ENCODE measurements at regions not wholly inside any gene's neighbourhood (a gene's known extent, or its start where the extent isn't known, plus 50 kb on each side); places are given as distances from the start of the nearest gene placed in this dataset.

DNA sequence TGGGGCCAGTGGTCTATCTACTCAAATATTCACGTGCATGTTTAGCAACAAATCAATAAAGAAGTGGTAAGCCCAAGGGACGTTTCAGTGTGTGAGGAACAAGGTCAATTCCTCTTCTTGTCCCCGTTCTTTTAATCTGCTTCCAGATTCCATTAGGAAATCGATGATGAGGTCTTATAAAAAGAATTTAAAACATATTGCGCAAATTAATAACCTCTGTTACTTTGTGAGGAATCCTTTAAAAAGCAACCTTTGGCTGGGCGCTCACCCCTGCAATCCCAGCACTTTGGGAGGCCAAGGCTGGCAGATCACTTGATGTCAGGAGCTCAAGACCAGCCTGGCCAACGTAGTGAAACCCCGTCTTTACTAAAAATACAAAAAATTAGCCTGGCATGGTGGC, 113.0 kb upstream of the TMPRSS2 start:
- CTCF ChIA-PET (ENCODE audit: unreplicated experiment): no interaction called here
- POLR2A ChIA-PET: no interaction called here

DNA sequence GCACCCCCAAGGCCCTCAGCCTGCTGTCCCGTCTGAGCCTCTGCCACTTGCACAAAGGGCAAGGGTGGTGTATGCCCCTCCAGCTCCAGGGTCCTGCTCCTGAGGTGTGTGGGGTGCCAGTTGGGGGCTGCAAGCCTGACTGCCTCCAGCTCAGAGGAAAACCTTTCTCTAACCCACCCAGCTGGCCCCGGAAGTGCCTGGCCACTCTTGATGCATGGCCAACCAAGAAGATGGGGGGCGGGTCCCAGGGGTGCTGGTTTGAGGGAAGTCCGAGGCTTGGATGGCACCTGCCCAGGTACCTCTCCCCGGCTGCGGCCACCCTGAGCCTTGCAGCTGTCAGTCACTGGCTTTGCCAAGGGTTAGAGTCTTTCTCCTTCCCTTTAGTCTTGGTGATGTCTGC, 112.6 kb upstream of the TMPRSS2 start:
- BruUV-seq (replicated peaks): no TSS peak
- Histone ChIP-seq H3K9me2 (ENCODE audit: insufficient read depth, low read length) (no peaks in the 10 kb centered on the region), H4K20me1 (ENCODE audit: insufficient read depth, low read length) (no peaks in the 10 kb centered on the region), H3K79me2 (ENCODE audit: insufficient read depth, low read depth, low read length) (no peaks in the 10 kb centered on the region), H3K4me3 (ENCODE audit: low read depth, low read length, poor library complexity, severe bottlenecking) (no peak overlapping the region), H3K4me2 (ENCODE audit: low read length) (no peak overlapping the region), H2AFZ (ENCODE audit: low read length) (no peak overlapping the region), H3K36me3 (ENCODE audit: insufficient read depth, low read length) (no peaks in the 10 kb centered on the region), H3K9me3 (ENCODE audit: low read length) (no peaks in the 10 kb centered on the region), H3K27ac (ENCODE audit: low read depth, low read length, poor library complexity, severe bottlenecking) (no peak overlapping the region), H3K4me1 (ENCODE audit: insufficient read depth, low read length, poor library complexity, severe bottlenecking) (no peaks in the 10 kb centered on the region)
- POLR2A ChIA-PET: no interaction called here
- DNase-seq (ENCODE audit: low spot score): no peak
- TF ChIP-seq, protein P1, sequence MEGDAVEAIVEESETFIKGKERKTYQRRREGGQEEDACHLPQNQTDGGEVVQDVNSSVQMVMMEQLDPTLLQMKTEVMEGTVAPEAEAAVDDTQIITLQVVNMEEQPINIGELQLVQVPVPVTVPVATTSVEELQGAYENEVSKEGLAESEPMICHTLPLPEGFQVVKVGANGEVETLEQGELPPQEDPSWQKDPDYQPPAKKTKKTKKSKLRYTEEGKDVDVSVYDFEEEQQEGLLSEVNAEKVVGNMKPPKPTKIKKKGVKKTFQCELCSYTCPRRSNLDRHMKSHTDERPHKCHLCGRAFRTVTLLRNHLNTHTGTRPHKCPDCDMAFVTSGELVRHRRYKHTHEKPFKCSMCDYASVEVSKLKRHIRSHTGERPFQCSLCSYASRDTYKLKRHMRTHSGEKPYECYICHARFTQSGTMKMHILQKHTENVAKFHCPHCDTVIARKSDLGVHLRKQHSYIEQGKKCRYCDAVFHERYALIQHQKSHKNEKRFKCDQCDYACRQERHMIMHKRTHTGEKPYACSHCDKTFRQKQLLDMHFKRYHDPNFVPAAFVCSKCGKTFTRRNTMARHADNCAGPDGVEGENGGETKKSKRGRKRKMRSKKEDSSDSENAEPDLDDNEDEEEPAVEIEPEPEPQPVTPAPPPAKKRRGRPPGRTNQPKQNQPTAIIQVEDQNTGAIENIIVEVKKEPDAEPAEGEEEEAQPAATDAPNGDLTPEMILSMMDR (conservative IDR thresholded peaks at IDR 0.05; ENCODE audit: low read length): no peak
- TF ChIP-seq EZH2phosphoT487 (IDR thresholded peaks at IDR 0.05; ENCODE audit: borderline replicate concordance, low read depth, low read length): no peak
- intact Hi-C loops (cut with micrococcal nuclease; ENCODE audit: unreplicated experiment): no loop called here
- CTCF ChIA-PET (ENCODE audit: unreplicated experiment): no interaction called here

More for the DNA sequence above, 113.0 kb upstream of the TMPRSS2 start:
- no peaks in the 10 kb centered on the region for H4K20me1 ChIP-seq (ENCODE audit: insufficient read depth, low read length)
- TF ChIP-seq, protein P1 (conservative IDR thresholded peaks at IDR 0.05; ENCODE audit: low read length): no peak
- no peak for TF ChIP-seq EZH2phosphoT487 (IDR thresholded peaks at IDR 0.05; ENCODE audit: borderline replicate concordance, low read depth, low read length)
- H3K79me2 ChIP-seq (ENCODE audit: insufficient read depth, low read depth, low read length): no peaks in the 10 kb centered on the region
- no peak overlapping the region for H3K4me2 ChIP-seq (ENCODE audit: low read length)
- H3K9me2 ChIP-seq (ENCODE audit: insufficient read depth, low read length): no peaks in the 10 kb centered on the region
- no TSS peak for BruUV-seq (replicated peaks)
- intact Hi-C loops (cut with micrococcal nuclease; ENCODE audit: unreplicated experiment): no loop called here
- H3K27ac ChIP-seq (ENCODE audit: low read depth, low read length, poor library complexity, severe bottlenecking): no peak overlapping the region
- H3K36me3 ChIP-seq (ENCODE audit: insufficient read depth, low read length): no peaks in the 10 kb centered on the region
- H3K4me1 ChIP-seq (ENCODE audit: insufficient read depth, low read length, poor library complexity, severe bottlenecking): no peaks in the 10 kb centered on the region
- no peak overlapping the region for H3K4me3 ChIP-seq (ENCODE audit: low read depth, low read length, poor library complexity, severe bottlenecking)
- H2AFZ ChIP-seq (ENCODE audit: low read length): no peak overlapping the region
- DNase-seq (ENCODE audit: low spot score): no peak
- H3K9me3 ChIP-seq (ENCODE audit: low read length): no peaks in the 10 kb centered on the region

DNA sequence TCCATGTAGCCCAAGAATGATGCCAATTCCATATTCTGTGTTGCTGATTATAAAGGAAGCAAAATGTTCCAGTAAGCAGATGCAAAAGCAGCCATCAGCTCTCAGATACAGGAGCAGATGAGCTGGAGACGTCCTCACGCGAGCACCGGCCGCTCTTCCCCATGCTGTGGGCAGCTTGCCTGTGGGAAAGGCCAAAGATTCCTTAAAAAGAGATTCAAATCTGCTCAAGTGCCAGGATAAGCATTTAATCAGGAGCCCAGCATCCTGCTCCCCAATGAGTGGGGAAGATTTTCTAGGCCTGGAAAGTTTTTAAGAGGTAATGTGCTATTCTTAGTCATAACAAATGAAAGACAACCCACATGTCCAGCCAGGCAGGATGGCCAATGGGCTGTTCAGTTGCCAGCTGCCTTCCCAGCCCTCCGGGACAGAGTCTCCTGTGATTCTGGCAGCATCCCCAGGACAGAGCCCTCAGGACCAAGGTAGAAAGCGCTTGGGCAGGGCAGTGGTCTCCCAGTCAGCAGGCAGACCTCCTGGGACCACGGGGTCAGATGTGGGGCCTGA, 108.2 kb upstream of the TMPRSS2 start:
- no peak overlapping the region for H3K4me2 ChIP-seq (ENCODE audit: low read length)
- no peaks in the 10 kb centered on the region for H3K9me2 ChIP-seq (ENCODE audit: insufficient read depth, low read length)
- BruUV-seq (replicated peaks): no TSS peak
- intact Hi-C loops (cut with micrococcal nuclease; ENCODE audit: unreplicated experiment): loop anchor here (10.0 kb wide), 1 partner anchor 349 kb away; no protein-coding TSS in a partner anchor
- no peaks in the 10 kb centered on the region for H4K20me1 ChIP-seq (ENCODE audit: insufficient read depth, low read length)
- no peak overlapping the region for H3K4me3 ChIP-seq (ENCODE audit: low read depth, low read length, poor library complexity, severe bottlenecking)
- H3K27ac ChIP-seq (ENCODE audit: low read depth, low read length, poor library complexity, severe bottlenecking): no peak overlapping the region
- no peak for DNase-seq (ENCODE audit: low spot score)
- POLR2A ChIA-PET: interaction anchor here (0.6 kb wide), 1 partner anchor 118 kb away, joined by 3 read pairs; no protein-coding TSS in a partner anchor
- TF ChIP-seq, protein P1 (conservative IDR thresholded peaks at IDR 0.05; ENCODE audit: low read length): no peak
- TF ChIP-seq EZH2phosphoT487 (IDR thresholded peaks at IDR 0.05; ENCODE audit: borderline replicate concordance, low read depth, low read length): no peak
- no peak overlapping the region for H2AFZ ChIP-seq (ENCODE audit: low read length)
- no peaks in the 10 kb centered on the region for H3K9me3 ChIP-seq (ENCODE audit: low read length)
- CTCF ChIA-PET (ENCODE audit: unreplicated experiment): no interaction called here
- no peaks in the 10 kb centered on the region for H3K36me3 ChIP-seq (ENCODE audit: insufficient read depth, low read length)
- H3K79me2 ChIP-seq (ENCODE audit: insufficient read depth, low read depth, low read length): no peaks in the 10 kb centered on the region
- H3K4me1 ChIP-seq (ENCODE audit: insufficient read depth, low read length, poor library complexity, severe bottlenecking): peaks cover 8% of the 10 kb centered on the region
